ENCODE measurements at regions not wholly inside any gene's neighbourhood (a gene's known extent, or its start where the extent isn't known, plus 50 kb on each side); places are given as distances from the start of the nearest gene placed in this dataset.

GRCh38 chr12:77382096-77382742, 316.9 kb upstream of the E2F7 start:
- no peak for TF ChIP-seq USF2 (IDR thresholded peaks at IDR 0.05)
- TF ChIP-seq RFX5 (IDR thresholded peaks at IDR 0.05) = no peak
- no peak for TF ChIP-seq BHLHE40 (IDR thresholded peaks at IDR 0.05; ENCODE audit: low read depth, low read length)

Data from A549 (cell line).